Upper lobe of left lung (tissue), 4 donors: ENCODE measurements at regions not wholly inside any gene's neighbourhood (a gene's known extent, or its start where the extent isn't known, plus 50 kb on each side); places are given as distances from the start of the nearest gene placed in this dataset.
"Not testable (repeated sequence)": the region's sequence is repeated elsewhere in the genome, so short reads cannot be mapped to it uniquely, and the experiment has no call there.

Experiments used
- EP300 ChIP-seq, 4 donors: sonication (generic); formaldehyde crosslinking; IDR thresholded peaks; one replicate each; pipeline ENCODE4 v1.5.1; 2017; ENCODE audit warnings: antibody characterized with exemption in 4 of 4, control low read depth in 2 of 4
- POLR2A ChIP-seq, 4 donors: fragments of 450-650 bp; IDR thresholded peaks; one replicate each; pipeline ENCODE4 v1.5.1; 2016 to 2017; ENCODE audit warnings: antibody characterized with exemption in 4 of 4, mild to moderate bottlenecking in 2 of 4
- POLR2AphosphoS5 ChIP-seq, 2 donors: sonication (generic); formaldehyde crosslinking; IDR thresholded peaks; one replicate each; pipeline ENCODE4 v1.5.1; 2017; ENCODE audit warnings: antibody characterized with exemption in 2 of 2
- TF ChIP-seq, protein P1 (sequence below), 6 experiments: fragments of 450-650 bp in 4 of 6; fragments of 200-600 bp in 2 of 6; sonication (generic) in 2 of 6; IDR thresholded peaks; one replicate each; pipeline ENCODE4 v1.5.1; 2016 to 2019; ENCODE audit warnings: antibody characterized with exemption in 6 of 6

DNA sequence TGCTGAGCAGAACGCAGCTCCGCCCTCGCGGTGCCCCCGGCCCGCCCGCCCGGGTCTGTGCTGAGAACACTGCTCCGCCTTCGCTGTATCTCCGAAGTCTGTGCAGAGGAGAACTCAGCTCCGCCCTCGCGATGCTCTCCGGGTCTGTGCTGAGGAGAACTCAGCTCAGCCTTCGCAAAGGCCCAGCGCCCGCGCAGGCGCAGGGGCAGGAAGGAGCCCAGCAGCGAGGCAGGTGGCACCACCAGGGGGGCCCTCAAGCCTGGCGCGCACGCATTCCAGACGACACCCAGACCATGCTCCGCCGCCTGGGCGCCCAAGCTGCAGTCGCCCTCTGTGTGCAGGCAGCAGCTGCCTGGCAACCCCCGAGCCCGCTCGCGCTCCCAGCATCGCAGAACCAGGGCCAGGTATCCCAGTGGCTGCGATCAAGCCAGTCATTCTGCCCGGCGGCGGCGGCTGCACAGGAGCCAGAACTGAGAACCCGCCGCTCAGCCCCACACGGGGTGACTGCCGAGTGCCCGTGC is 64.1 kb upstream of the GPR39 start:
- TF ChIP-seq, protein P1, sequence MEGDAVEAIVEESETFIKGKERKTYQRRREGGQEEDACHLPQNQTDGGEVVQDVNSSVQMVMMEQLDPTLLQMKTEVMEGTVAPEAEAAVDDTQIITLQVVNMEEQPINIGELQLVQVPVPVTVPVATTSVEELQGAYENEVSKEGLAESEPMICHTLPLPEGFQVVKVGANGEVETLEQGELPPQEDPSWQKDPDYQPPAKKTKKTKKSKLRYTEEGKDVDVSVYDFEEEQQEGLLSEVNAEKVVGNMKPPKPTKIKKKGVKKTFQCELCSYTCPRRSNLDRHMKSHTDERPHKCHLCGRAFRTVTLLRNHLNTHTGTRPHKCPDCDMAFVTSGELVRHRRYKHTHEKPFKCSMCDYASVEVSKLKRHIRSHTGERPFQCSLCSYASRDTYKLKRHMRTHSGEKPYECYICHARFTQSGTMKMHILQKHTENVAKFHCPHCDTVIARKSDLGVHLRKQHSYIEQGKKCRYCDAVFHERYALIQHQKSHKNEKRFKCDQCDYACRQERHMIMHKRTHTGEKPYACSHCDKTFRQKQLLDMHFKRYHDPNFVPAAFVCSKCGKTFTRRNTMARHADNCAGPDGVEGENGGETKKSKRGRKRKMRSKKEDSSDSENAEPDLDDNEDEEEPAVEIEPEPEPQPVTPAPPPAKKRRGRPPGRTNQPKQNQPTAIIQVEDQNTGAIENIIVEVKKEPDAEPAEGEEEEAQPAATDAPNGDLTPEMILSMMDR (IDR thresholded peaks at IDR 0.05) = peak in 1 of 6 experiments; percentile 24
- TF ChIP-seq POLR2A, POLR2AphosphoS5, EP300 (IDR thresholded peaks at IDR 0.05): not testable (repeated sequence)
